Kidney (tissue), 13 donors: ENCODE measurements at regions not wholly inside any gene's neighbourhood (a gene's known extent, or its start where the extent isn't known, plus 50 kb on each side); places are given as distances from the start of the nearest gene placed in this dataset.
"Not testable (repeated sequence)": the region's sequence is repeated elsewhere in the genome, so short reads cannot be mapped to it uniquely, and the experiment has no call there.

Source experiments
- DNase-seq, 5 donors: peaks; one replicate each; pipeline ENCODE4 v3.0.0-alpha.2; 2013 to 2020
- FAIRE-seq: peaks from 2 replicates; lab custom pipeline; 2012; peaks lifted over from hg19 to GRCh38; lab: Jason Lieb, UNC
- H3K27ac ChIP-seq, 2 donors: one replicate each; pipeline ENCODE4 v1.7.0; 2013; ENCODE audit warnings: low read depth in 2 of 2, low read length in 2 of 2, inconsistent platforms in 1 of 2
- H3K27me3 ChIP-seq: one replicate; pipeline ENCODE4 v1.7.1; 2013; ENCODE audit warnings: low read length, inconsistent platforms; ENCODE audit not compliant: control insufficient read depth, insufficient read depth
- H3K36me3 ChIP-seq, 3 donors: one replicate each; pipeline versions ENCODE4 v1.7.0 to v1.7.1; 2013; ENCODE audit warnings: low read length in 3 of 3, control low read depth in 1 of 3, inconsistent platforms in 1 of 3; ENCODE audit not compliant: insufficient read depth in 3 of 3, control insufficient read depth in 2 of 3
- H3K4me1 ChIP-seq, 3 donors: one replicate each; pipeline versions ENCODE4 v1.7.0 to v1.7.1; 2013; ENCODE audit warnings: low read length in 3 of 3, inconsistent platforms in 1 of 3, low read depth in 1 of 3; ENCODE audit not compliant: control insufficient read depth in 2 of 3, insufficient read depth in 2 of 3
- H3K4me3 ChIP-seq, 3 donors: one replicate each; pipeline versions ENCODE4 v1.7.0 to v1.8.1; 2013; ENCODE audit warnings: low read length in 3 of 3, control low read depth in 1 of 3, inconsistent platforms in 1 of 3
- H3K9ac ChIP-seq, 3 donors: one replicate each; pipeline versions ENCODE4 v1.7.0 to v1.7.1; 2013; ENCODE audit warnings: low read length in 3 of 3, control low read depth in 1 of 3, inconsistent platforms in 1 of 3
- H3K9me3 ChIP-seq, 3 donors: one replicate each; pipeline versions ENCODE4 v1.7.0 to v1.7.1; 2013; ENCODE audit warnings: low read length in 3 of 3, control low read depth in 1 of 3, inconsistent platforms in 1 of 3; ENCODE audit not compliant: control insufficient read depth in 2 of 3, insufficient read depth in 1 of 3
- CTCF ChIP-seq: IDR thresholded peaks from 3 replicates; pipeline ENCODE4 v1.5.1; 2012; ENCODE audit warnings: mild to moderate bottlenecking, moderate library complexity, borderline replicate concordance; ENCODE audit not compliant: insufficient read depth; ENCODE audit errors: extremely low read depth
- intact Hi-C: fragments of 100-400 bp; cut with DNase I; formaldehyde crosslinking; loops from one replicate; pipeline ENCODE4 v1.11.1; 2022
- donor health status: control.
- donor health status: control.
- donor health status: control.
- donor health status: control.
- donor health status: control.
- donor health status: DM: yes; HTN: yes; CAD: no.
- donor health status: Normal renal cell carcinoma (clear cell type).

- Histone ChIP-seq H3K9me3 (no peaks in the 10 kb centered on the region), H3K4me3 (no peak overlapping the region), H3K27me3 (no peaks in the 10 kb centered on the region), H3K36me3 (no peaks in the 10 kb centered on the region), H3K9ac (no peak overlapping the region), H3K27ac (no peak overlapping the region), H3K4me1 (no peaks in the 10 kb centered on the region)
- TF ChIP-seq CTCF, result no peak
- DNase-seq (no peak), FAIRE-seq (no peak)
- intact Hi-C loops, result no loop called here
These were observed 2749.5 kb downstream of the PCDH9 start for GRCh38 chr13:64480672-64481071.

- FAIRE-seq, result no peak
These were observed 2749.9 kb downstream of the PCDH9 start for GRCh38 chr13:64480211-64480610.

GRCh38 chr13:64477146-64477545 is 2753.0 kb downstream of the PCDH9 start:
- no peak for DNase-seq

More at GRCh38 chr13:64480211-64480610, 2749.9 kb downstream of the PCDH9 start:
- Histone ChIP-seq H3K36me3 (no peaks in the 10 kb centered on the region), H3K9ac (no peak overlapping the region), H3K27me3 (no peaks in the 10 kb centered on the region), H3K4me3 (no peak overlapping the region), H3K27ac (no peak overlapping the region), H3K4me1 (no peaks in the 10 kb centered on the region), H3K9me3 (no peaks in the 10 kb centered on the region)
- DNase-seq, result no peak
- intact Hi-C loops, result no loop called here
- TF ChIP-seq CTCF, result no peak

GRCh38 chr13:64476041-64476568 is 2754.0 kb downstream of the PCDH9 start:
- FAIRE-seq, intact Hi-C loops, DNase-seq, H3K9me3 ChIP-seq, H3K4me1 ChIP-seq, H3K9ac ChIP-seq, H3K36me3 ChIP-seq, H3K27me3 ChIP-seq, H3K4me3 ChIP-seq, H3K27ac ChIP-seq: not testable (repeated sequence)

More at GRCh38 chr13:64477146-64477545, 2753.0 kb downstream of the PCDH9 start:
- no peak overlapping the region for H3K27ac ChIP-seq
- no peaks in the 10 kb centered on the region for H3K9me3 ChIP-seq
- no peak overlapping the region for H3K9ac ChIP-seq
- no peaks in the 10 kb centered on the region for H3K36me3 ChIP-seq
- no peak for TF ChIP-seq CTCF
- H3K27me3 ChIP-seq, result no peaks in the 10 kb centered on the region
- no peak overlapping the region for H3K4me3 ChIP-seq
- intact Hi-C loops, result no loop called here
- FAIRE-seq, result no peak
- no peaks in the 10 kb centered on the region for H3K4me1 ChIP-seq
